ENCODE measurements at regions not wholly inside any gene's neighbourhood (a gene's known extent, or its start where the extent isn't known, plus 50 kb on each side); places are given as distances from the start of the nearest gene placed in this dataset.

DNA sequence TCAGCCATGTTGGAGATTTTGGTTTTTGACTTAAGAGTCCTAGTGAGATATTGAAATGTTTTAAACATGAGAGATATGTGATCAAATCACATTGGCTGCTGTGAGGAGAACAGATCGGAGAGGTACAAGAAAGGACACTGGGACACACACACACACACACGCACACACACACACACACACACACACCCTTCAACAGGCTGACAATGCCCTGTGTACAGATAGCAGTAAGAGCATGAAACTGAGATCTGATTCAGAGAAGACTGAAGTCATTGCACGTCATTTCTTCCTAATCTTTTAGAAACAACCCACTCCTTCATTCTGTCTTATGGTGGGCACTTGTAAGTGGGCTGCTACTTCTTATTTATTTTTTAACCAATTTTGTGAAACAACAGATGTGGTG is 200.5 kb upstream of the E2F8 start (continued):
- TF ChIP-seq JUN (IDR thresholded peaks at IDR 0.05; ENCODE audit: borderline replicate concordance, low read depth, low read length) (peak; percentile 31; the same call in 1 of the 2 replicates), JUN (CRISPR knock-in tag; IDR thresholded peaks at IDR 0.05; ENCODE audit: borderline replicate concordance) (no peak), NEUROD1 (IDR thresholded peaks at IDR 0.05; ENCODE audit: borderline replicate concordance, low read depth, low read length, partially characterized antibody) (no peak), CBFA2T3 (IDR thresholded peaks at IDR 0.05) (peak; percentile 87), TCF3 (CRISPR knock-in tag; IDR thresholded peaks at IDR 0.05) (peak; percentile 65; the same call in 1 of the 2 replicates), BRF1 (IDR thresholded peaks at IDR 0.05; ENCODE audit: borderline replicate concordance, extremely low read depth, insufficient read length) (no peak), CBX3 (IDR thresholded peaks at IDR 0.05; ENCODE audit: borderline replicate concordance in 1 of 2, low read length in 2 of 2) (no peak), ZNF133 (CRISPR knock-in tag; IDR thresholded peaks at IDR 0.05) (no peak), NCOA1 (IDR thresholded peaks at IDR 0.05; ENCODE audit: low read depth) (peak; percentile 37; the same call in 1 of the 2 replicates), ARID1B (IDR thresholded peaks at IDR 0.05) (peak; percentile 88), GATA2 (CRISPR knock-in tag; IDR thresholded peaks at IDR 0.05) (no peak), EP300 (IDR thresholded peaks at IDR 0.05; ENCODE audit: low read length) (peak; percentile 66), FOXK2 (conservative IDR thresholded peaks at IDR 0.05 in 1 of 2, IDR thresholded peaks at IDR 0.05 in 1 of 2; ENCODE audit: low read depth in 2 of 2) (peak in 1 of 2 experiments; percentile 77; a peak in 3 of 4 replicates), RBM17 (IDR thresholded peaks at IDR 0.05; ENCODE audit: borderline replicate concordance, low read depth, low read length) (no peak), ESRRA (IDR thresholded peaks at IDR 0.05; ENCODE audit: borderline replicate concordance, low read depth) (0 out of 2 replicates have a peak, but pooled peaks have one; percentile 32), XRCC4 (IDR thresholded peaks at IDR 0.05; ENCODE audit: extremely low read depth, insufficient read depth, insufficient read length) (no peak), SMARCC2 (IDR thresholded peaks at IDR 0.05; ENCODE audit: low read depth) (no peak), TRIM24 (IDR thresholded peaks at IDR 0.05) (peak; percentile 46 to 63; a peak in 2 of 4 replicates), TOE1 (IDR thresholded peaks at IDR 0.05; ENCODE audit: borderline replicate concordance) (0 out of 2 replicates have a peak, but pooled peaks have one; percentile 13), TOE1 (CRISPR knock-in tag; IDR thresholded peaks at IDR 0.05; ENCODE audit: borderline replicate concordance, low read depth) (no peak), NFIC (IDR thresholded peaks at IDR 0.05) (peak; percentile 54; the same call in 1 of the 2 replicates), JUNB (CRISPR knock-in tag; conservative IDR thresholded peaks at IDR 0.05) (no peak), SMARCE1 (IDR thresholded peaks at IDR 0.05) (peak; percentile 64; the same call in 1 of the 2 replicates)
- TF ChIP-seq, protein P1, sequence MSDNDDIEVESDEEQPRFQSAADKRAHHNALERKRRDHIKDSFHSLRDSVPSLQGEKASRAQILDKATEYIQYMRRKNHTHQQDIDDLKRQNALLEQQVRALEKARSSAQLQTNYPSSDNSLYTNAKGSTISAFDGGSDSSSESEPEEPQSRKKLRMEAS (CRISPR knock-in tag; IDR thresholded peaks at IDR 0.05): no peak
- TF ChIP-seq, protein P2, sequence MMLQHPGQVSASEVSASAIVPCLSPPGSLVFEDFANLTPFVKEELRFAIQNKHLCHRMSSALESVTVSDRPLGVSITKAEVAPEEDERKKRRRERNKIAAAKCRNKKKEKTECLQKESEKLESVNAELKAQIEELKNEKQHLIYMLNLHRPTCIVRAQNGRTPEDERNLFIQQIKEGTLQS (IDR thresholded peaks at IDR 0.05): peak; percentile 45; the same call in 1 of the 2 replicates
- TF ChIP-seq, protein P2 (CRISPR knock-in tag; conservative IDR thresholded peaks at IDR 0.05): no peak
- TF ChIP-seq, protein P3, sequence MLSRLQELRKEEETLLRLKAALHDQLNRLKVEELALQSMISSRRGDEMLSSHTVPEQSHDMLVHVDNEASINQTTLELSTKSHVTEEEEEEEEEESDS (CRISPR knock-in tag; IDR thresholded peaks at IDR 0.05): no peak
